ENCODE measurements at regions not wholly inside any gene's neighbourhood (a gene's known extent, or its start where the extent isn't known, plus 50 kb on each side); places are given as distances from the start of the nearest gene placed in this dataset.

GRCh38 chr20:55143601-55144000 lies 668.2 kb downstream of the DOK5 start:
- TF ChIP-seq SP1 (IDR thresholded peaks at IDR 0.05) (no peak), FOXA1 (IDR thresholded peaks at IDR 0.05) (no peak), NFRKB (IDR thresholded peaks at IDR 0.05) (no peak), ZNF384 (IDR thresholded peaks at IDR 0.05) (no peak), ARNT (IDR thresholded peaks at IDR 0.05) (no peak)
